HG02884 (cell line): ENCODE measurements at regions not wholly inside any gene's neighbourhood (a gene's known extent, or its start where the extent isn't known, plus 50 kb on each side); places are given as distances from the start of the nearest gene placed in this dataset.
"Not testable (repeated sequence)": the region's sequence is repeated elsewhere in the genome, so short reads cannot be mapped to it uniquely, and the experiment has no call there.

Experiments
- ATAC-seq: cut with Tn5 transposase; IDR thresholded peaks from one replicate; pipeline ENCODE4 v1.9.1; 2021; ENCODE audit warnings: mild to moderate bottlenecking, moderate library complexity; ENCODE audit not compliant: unreplicated experiment

GRCh38 chr10:45518741-45519140 lies 144.7 kb downstream of the ALOX5 start:
- ATAC-seq: no peak

DNA sequence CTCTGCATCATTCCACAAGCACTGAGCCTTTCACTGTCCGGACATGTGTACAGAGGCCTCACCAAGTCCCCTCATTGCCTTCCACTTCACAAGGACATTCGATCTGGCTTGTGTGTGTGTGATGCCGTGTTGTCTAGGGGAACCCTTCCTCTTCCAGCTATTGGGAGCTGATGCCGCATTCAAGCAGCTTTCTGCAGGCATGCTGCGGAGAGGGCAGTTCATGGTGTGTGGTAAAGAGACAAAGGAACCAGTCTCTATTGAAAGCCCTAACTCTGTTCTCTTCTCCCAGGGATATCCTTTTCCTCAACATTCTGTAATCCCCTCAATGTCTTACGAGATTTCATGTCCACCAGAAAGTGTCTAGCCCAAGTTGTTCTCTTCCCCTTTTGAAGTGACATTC lies 141.6 kb downstream of the ALOX5 start:
- no peak for ATAC-seq

GRCh38 chr10:45514291-45515270 lies 140.6 kb downstream of the ALOX5 start:
- ATAC-seq: no peak

GRCh38 chr10:45513551-45513950 lies 139.5 kb downstream of the ALOX5 start:
- ATAC-seq: no peak

DNA sequence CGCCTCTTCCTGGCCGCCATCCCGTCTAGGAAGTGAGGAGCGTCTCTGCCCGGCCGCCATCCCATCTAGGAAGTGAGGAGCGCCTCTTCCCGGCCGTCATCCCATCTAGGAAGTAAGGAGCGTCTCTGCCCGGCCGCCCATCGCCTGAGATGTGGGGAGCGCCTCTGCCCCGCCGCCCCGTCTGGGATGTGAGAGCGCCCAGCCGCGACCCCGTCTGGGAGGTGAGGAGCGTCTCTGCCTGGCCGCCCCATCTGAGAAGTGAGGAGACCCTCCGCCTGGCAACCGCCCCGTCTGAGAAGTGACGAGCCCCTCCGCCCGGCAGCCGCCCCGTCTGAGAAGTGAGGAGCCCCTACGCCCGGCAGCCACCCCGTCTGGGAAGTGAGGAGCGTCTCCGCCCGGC lies 137.9 kb downstream of the ALOX5 start:
- not testable (repeated sequence) for ATAC-seq

DNA sequence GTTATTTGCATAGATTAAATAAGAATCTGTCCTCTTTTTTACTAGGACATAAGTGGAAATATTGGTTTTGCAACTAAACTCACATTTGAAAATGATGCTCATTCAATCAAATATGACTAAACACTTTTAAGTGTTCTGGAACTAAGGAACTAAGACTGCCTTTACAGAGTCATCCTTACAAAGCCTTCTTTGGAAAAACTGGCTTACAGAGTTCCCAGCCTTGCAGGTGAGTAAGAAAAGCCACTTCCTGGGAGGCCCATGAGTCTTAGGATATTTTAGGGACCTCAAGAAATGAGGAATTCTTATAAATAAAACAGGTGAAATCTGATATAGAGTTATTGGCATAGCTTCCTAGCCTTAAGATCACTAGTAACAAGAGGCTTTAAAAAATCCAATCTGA lies 135.5 kb downstream of the ALOX5 start:
- no peak for ATAC-seq

- no peak for ATAC-seq
These were observed 131.3 kb downstream of the ALOX5 start for GRCh38 chr10:45505311-45505710.

- ATAC-seq: no peak
These were observed 128.4 kb downstream of the ALOX5 start for GRCh38 chr10:45502458-45502857.

- ATAC-seq: no peak
These were observed 127.8 kb downstream of the ALOX5 start for GRCh38 chr10:45501791-45502190.

DNA sequence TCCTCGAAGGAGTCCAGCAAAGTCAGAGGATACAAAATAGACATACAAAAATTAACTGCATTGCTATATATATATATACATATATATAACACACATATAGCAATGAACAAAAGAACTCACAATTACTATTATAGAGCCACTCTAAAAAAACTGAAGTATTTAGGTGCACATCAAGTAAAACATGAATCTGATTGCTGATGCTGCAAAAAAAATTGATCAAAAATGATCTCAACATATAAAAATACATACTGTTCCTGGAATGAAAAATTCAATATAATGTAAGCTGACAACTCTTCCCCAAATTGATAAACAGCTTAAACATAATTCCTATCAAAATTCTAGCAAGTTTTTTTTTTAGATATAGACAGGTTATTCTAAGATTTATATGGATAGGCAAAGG lies 126.8 kb downstream of the ALOX5 start:
- no peak for ATAC-seq

DNA sequence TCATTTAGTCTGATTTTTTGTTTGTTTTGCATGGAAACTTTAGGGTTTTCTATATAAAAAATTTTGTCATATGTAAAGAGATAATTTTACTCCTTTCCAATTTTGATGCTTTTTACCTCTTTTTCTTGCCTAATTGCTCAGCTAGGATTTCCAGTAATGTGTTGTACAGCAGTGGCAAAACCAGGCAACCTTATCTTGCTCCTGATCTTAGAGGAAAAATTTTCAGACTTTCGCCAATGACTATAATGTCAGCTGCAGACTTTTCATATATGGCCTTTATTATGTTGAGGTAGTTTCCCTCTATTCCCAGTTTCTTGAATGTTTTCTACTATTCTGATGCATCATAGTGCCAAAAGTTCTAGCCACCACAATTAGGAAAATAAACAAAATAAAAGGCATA lies 126.3 kb downstream of the ALOX5 start:
- no peak for ATAC-seq

GRCh38 chr10:45495438-45496152 lies 121.6 kb downstream of the ALOX5 start:
- no peak for ATAC-seq
